HG02571 (cell line): ENCODE measurements at regions not wholly inside any gene's neighbourhood (a gene's known extent, or its start where the extent isn't known, plus 50 kb on each side); places are given as distances from the start of the nearest gene placed in this dataset.

Experiments used
- ATAC-seq: cut with Tn5 transposase; IDR thresholded peaks from one replicate; pipeline ENCODE4 v1.9.1; 2021; ENCODE audit warnings: mild to moderate bottlenecking, moderate library complexity; ENCODE audit not compliant: unreplicated experiment

GRCh38 chr5:6198531-6198930, 179.8 kb downstream of the MED10 start:
- ATAC-seq = no peak

DNA sequence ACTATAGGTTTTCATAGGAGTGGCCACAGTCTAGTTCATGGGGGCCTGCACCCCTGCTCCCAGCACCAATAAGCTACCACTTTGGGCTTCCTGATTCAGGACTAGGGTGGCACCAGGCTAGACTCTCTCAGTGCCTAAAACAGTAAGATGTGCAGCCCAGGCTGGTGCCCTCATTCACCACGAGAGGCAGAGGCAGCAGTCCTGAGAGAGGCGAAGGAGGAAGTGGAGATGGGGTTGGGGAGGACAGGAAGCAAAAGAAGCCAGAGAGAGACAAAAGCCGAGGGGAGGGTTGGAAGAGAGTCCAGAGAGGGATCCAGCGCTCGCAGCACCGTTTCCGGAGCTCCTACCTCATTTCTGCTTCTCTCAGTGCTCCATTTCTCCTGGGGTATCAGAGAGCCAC, 180.9 kb downstream of the MED10 start:
- no peak for ATAC-seq

GRCh38 chr5:6195711-6196358, 182.5 kb downstream of the MED10 start:
- ATAC-seq = no peak

- ATAC-seq = no peak
These were observed 183.3 kb downstream of the MED10 start for GRCh38 chr5:6194906-6195612.

DNA sequence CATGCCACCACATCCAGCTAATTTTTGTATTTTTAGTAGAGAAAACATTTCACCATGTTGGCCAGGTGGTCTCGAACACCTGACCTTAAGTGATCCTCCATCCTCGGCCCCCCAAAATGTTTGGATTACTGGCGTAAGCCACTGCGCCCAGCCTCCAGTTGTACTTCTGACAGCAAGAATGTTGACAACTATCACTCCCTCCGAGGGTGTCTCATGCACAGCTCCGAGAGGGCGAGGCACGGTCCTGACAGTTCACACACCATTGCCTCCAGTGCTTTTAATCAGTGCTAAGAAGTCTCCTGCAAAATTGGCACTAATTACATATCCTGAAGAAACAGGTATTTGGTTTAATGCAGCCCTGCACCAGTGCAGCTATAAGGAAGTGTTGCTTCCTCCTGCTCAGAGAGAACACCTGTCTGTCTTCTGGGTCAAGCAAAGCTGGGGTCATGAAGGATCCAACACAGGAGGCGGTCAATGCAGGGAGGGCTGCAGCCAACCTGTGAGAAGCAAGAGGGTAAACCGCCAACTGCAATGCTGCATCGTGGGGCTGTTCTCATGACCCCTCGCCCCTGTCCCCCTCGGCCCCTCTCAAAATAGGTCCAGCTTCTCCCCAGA, 184.0 kb downstream of the MED10 start:
- no peak for ATAC-seq

DNA sequence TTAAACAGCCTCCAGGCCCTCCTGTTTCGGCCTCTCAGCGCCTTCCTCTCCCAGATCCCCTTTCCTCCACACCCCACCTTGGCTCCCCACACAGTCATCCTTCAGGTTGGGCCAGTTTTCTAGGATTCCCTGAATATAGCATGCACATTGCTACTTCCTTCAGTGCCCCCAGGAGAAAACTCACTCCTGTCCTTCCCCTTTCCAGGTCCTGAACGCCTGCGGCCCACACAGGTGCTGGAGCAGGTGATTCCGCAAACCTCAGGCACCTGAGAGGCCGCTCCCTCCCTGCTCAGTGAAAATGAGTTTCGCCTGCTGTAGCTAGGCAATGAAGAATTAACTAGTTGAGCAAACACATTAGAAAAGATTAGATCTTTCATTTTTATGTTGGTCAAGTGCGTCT, 185.0 kb downstream of the MED10 start:
- no peak for ATAC-seq

DNA sequence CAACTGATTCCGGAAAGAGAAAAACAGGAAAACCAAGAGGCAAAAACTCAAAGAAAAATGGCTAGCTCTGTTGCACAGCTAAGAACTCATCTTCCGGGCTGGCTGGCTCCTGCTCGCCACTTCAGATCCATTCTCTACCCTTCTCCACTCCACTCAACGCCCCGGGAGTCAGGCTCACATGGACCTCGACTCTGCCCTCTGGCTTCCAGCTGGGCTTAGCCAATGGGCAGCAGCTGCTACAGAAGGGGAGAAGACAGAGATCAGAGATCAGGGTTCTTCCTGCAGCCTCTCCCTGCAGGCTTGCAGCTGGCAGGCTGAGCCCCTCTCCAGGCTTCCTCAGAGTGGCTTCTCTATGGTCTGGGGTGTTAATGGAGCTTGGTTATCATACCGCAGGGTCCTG, 187.5 kb downstream of the MED10 start:
- ATAC-seq = no peak

- no peak for ATAC-seq
These were observed 189.4 kb downstream of the MED10 start for GRCh38 chr5:6188976-6189375.

DNA sequence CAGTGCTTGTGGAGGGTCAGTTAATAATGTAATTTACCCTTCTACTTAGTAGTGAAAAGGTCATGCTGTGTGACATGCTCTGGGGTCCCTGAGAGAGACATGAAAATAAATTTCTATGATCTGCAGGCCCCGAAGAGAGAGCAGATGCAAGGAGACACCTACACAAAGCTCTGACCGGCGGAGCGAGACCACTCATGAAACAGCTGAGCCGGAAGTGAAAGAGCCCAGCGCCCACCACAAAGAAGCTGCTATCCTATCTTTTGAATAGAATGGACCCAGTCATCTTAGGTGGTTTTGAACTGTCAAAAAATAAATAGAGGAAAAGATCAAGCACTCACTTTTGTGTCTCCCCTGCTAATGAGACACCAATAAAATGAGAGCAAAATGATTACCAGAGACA, 190.0 kb downstream of the MED10 start:
- peak; percentile 96 for ATAC-seq

- no peak for ATAC-seq
These were observed 190.8 kb downstream of the MED10 start for GRCh38 chr5:6187501-6187900.

DNA sequence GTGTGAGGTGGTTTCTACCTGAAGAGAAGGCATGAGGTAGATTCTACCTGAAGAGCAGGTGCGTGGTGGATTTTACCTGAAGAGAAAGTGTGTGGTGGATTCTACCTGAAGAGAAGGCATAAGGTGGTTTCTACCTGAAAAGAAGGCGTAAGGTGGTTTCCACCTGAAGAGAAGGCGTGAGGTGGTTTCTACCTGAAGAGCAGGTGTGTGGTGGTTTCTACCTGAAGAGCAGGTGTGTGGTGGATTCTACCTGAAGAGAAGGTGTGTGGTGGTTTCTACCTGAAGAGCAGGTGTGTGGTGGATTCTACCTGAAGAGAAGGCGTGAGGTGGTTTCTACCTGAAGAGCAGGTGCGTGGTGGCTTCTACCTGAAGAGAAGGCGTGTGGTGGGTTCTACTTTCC, 192.8 kb downstream of the MED10 start:
- ATAC-seq = no peak

GRCh38 chr5:6184481-6184880, 193.9 kb downstream of the MED10 start:
- ATAC-seq = no peak

- ATAC-seq = no peak
These were observed 194.7 kb downstream of the MED10 start for GRCh38 chr5:6183391-6184390.

DNA sequence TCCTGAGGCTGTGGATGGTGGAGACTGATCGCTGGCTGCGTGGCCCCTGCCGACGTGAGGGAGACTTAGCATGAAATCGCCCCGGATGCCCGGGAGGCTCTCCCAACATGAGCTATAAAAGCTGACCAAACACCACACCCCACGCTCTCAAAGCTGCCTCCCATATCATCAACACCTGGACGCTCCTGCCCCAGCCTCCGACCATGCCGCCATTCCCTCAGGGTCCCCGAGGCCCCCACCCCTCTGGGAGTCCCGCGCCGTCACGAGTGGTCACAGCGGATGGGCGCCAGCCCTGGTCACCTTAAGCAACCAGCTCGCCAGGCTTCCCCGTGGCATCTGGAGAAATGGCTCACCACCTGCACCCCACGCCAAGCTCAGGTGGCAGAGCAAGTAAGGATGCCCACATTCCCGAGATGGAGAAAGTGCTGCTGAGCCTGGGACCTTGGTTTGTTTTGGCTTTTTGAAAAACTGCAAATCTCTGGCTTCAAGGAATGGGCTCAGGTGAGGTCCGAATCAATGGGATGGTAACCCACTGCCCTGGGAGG, 196.0 kb downstream of the MED10 start:
- ATAC-seq = no peak

GRCh38 chr5:6181871-6182270, 196.5 kb downstream of the MED10 start:
- ATAC-seq = no peak

GRCh38 chr5:6181147-6181729, 197.1 kb downstream of the MED10 start:
- ATAC-seq = no peak

- no peak for ATAC-seq
These were observed 198.0 kb downstream of the MED10 start for GRCh38 chr5:6180231-6180872.

DNA sequence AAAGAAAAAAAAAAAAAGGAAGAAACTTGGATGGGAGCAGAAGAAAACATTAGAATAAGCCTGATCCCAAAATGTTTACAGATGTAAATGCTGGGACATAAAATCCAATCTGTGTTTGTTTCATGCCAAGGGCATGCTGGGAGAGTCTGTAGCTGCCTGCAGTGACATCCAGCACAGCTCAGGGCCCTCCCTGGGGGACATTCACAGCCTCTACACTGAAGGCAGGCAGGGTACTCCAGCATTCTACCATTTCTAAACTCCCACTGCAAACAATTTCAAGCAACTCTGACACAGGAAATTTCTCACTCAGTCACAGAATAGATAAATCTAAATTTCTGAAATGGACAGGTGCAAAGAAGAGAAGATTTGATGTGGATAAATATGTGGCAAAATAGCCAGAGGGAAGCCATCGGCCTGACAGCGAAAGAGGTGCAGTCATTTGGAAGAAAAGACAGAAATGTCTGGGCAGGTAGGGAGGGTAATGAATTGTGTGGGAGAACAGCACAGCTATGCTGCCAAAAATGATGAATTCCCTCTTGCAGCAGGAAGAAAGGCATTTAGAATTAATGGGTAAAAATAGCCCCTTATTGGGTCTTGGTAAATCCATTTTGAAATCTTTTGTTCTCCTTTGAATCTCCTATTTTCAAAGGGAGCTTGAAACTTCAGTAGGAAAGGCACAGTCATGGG, 199.4 kb downstream of the MED10 start:
- ATAC-seq = no peak

- no peak for ATAC-seq
These were observed 200.4 kb downstream of the MED10 start for GRCh38 chr5:6177926-6178325.
